HG03571 (cell line): ENCODE measurements at regions not wholly inside any gene's neighbourhood (a gene's known extent, or its start where the extent isn't known, plus 50 kb on each side); places are given as distances from the start of the nearest gene placed in this dataset.

Experiments
- ATAC-seq: cut with Tn5 transposase; IDR thresholded peaks from one replicate; pipeline ENCODE4 v1.9.1; 2021; ENCODE audit not compliant: unreplicated experiment

GRCh38 chr2:455015-455705 is 167.3 kb upstream of the ALKAL2 start:
- no peak for ATAC-seq

DNA sequence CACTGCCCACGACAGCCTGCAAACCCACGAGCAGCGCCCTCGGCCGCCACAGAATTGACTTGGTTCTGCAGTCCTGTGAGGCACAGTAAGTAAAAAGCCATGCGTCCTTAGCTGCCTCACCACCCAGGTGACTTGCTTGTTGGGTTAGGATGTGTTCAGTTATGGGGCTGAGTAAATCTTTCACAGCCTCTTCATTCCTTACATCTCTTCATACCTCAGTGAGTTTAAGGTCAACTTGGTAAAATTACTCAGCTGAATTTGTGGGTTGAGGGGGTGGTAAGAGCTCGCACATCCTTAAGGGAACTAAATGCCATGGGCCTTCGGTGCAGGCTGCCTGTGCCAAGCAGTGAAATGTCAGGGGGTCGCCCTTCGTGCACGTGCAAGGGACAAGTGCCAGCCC is 165.2 kb upstream of the ALKAL2 start:
- no peak for ATAC-seq

DNA sequence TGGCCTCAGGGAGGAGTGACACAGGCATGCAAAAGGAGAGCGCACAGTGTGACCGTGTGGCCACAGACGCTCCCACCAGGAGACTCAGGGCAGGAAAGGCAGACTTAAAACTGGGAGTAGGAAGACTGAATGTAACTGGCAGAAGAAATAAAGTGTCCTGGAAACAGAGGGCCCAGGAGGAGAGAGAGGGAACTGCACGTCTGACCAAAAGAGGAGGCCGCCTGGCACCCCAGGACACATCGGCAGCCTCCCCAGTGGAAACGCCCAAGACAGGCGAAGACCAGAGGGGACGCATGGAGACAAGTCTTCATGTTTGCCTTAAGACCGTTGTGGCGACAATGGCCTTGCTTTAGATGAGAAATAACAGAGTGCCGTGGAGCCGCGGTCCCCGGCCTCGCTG is 163.6 kb upstream of the ALKAL2 start:
- no peak for ATAC-seq

DNA sequence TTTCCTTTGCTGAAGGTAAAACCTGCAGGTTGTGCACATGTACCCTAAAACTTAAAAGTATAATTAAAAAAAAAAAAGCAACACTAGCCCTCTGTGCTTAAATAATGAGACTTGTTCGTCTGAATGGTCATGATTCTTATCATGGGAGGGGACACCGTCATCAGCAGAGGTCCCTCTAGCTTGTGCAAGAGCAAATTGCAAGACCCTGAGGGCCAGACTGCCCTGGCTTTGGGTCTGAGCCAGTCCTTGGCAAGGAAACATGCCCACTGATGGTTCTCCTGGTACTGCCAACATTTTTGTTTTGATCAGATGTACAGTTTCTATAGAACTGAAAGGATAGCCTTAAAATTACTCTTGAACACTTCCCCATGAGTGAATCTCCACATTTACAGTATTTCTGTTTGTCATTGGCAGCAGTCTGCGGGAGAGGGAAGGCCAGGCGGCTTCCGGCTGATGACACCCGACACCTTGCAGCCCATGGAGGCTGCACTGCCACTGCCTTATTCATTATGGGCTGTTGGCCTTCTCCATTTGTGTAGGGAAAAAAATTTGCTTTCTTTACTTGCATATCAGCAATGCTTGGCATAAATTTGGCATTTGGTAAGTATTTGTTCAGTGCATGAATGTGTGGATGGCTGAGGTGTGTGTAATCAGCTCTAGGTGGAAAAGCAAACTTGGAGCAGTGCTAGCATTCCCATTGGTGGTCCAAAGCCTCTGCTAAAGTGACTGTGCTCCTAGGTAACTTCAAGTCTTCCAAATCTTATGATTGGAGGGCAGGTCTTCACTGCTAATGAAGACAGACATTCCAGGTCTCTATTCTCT is 161.6 kb upstream of the ALKAL2 start:
- no peak for ATAC-seq

DNA sequence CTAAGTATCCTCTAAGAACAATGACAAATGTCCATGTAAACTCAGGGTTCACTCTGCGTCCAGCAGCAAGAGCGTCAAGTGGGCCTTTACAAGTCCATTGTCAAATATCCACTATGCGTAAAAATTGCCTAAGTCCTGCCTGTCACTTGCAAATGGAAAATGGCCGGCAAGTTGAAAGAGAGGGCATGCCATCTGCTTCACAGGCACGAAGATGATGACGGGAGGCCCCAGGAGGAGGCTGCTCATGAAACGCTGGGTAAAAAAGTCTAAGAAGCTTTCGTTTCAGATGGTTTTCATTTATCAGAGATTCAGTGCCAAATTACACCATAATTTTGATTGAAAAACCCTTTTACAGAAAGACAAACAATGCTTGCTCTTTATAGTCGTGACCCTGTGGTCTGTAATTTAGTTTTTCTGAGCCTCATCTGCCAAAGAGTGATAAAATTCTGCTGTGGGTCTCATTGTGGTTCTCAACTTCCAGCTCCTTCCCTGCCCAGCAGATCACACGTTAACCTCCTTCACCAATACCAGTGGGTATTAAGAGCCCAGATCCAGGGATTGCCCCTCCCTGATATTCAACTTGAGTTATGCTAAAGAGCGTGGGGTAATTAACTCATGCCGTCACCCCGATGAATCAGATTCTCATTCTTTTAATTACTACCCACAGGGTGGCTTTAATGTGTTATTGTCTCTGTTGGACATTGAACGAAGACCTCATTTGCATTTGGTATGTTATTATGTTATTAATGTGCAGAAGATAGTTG is 160.2 kb upstream of the ALKAL2 start:
- ATAC-seq, result no peak

- no peak for ATAC-seq
Measured at GRCh38 chr2:446963-447530, 159.2 kb upstream of the ALKAL2 start.

DNA sequence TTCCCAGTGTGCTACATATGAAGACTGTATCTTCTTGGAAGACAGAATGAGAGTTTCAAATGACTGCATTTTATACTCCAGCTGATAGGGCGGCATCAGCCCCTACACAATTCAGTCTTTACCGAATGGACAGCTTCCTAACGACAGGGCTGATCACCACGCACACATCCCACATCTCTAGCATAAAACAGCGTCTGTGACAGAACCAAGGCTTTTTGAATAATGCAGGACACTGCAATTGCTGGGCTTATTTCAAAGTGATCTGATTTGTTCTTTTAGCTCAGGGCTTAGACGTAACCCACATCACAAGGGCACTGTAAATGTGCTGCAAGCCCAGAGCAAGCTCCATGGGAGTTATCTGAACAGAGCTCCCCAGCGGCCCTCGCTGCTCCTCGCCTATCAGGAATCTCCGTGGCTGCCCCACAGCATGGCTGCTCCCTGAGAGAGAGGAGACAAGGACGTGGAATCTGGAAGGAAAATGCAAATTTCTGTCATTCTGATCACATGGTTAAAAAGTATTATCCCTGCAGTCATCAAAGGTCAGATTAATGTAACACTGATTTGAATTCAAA is 158.5 kb upstream of the ALKAL2 start:
- ATAC-seq, result no peak

DNA sequence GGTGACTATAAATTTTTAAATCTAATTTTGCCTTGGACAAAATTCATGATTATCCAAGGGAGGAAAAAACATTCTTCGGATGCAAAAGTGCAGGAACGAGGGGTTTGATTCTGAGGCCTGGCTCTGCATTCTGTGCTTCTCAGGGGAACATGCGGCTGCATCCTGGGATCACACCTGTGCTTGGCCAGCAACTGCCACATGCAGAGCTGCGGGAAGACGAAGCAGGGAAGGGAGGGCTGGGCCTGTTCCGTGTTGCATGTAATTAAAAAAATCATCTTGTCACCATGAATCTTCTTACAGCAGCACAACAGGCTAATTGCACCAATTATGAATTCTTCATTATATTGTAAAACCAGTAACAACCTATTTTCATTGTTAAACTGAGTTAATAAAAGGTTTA is 158.0 kb upstream of the ALKAL2 start:
- no peak for ATAC-seq

GRCh38 chr2:444937-445884 is 157.3 kb upstream of the ALKAL2 start:
- ATAC-seq, result no peak

DNA sequence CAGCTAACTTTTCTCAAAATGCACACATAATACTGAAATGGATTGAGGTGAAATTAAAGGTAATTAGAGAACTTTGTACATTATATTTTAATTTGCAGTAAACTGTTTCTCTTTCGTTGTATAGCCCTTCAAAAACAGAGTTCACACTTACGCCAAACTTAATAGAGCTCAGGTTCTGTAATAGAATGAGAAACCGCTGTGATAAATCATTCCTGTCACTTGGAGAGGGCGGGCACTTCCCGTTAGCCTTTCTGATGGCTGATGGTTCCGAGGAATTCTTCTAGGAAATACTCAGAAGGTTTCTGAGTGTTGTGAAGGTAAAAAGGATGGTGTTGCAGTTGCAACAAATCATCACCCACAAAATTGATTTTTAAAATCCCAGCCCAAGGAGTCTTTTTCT is 155.8 kb upstream of the ALKAL2 start:
- ATAC-seq, result no peak

- ATAC-seq, result no peak
Measured at GRCh38 chr2:443216-443615, 155.3 kb upstream of the ALKAL2 start.

DNA sequence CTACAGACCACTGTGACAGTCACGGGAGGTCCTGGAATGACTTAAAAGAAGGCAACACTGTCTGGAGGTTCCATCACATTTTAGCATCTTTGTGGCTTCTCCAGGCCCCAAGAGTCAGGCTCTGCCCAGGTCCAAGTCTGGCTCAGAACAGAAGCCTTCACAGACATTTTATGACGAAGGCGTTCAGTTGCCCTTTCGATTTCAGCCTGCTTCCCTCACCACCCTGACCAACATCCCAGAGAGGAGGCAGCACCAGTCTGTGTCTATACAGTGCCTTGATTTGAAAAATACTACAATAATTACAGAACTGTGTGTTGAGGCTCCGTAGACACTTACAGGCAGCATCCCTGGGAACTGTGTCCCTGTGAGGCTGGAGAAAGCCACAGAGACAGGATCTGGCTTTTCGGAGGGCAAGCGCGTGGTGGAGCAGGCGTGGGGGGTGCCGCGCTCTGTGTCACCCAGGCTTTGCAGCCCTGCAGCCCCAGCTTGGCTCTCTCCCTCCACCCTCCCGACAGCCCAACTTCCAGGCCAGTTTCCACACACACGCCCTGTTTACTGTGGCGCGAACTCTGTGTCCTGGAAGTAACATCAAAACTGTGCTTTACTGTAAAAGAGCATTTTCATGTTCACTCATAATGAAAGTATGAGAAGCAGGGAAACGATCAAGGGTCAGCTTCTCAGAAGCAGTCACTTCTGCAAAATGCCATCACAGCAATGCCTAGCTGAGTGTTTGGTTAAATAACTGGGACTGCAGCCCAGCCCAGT is 153.5 kb upstream of the ALKAL2 start:
- ATAC-seq, result no peak

- ATAC-seq, result no peak
Measured at GRCh38 chr2:440403-440740, 152.5 kb upstream of the ALKAL2 start.

DNA sequence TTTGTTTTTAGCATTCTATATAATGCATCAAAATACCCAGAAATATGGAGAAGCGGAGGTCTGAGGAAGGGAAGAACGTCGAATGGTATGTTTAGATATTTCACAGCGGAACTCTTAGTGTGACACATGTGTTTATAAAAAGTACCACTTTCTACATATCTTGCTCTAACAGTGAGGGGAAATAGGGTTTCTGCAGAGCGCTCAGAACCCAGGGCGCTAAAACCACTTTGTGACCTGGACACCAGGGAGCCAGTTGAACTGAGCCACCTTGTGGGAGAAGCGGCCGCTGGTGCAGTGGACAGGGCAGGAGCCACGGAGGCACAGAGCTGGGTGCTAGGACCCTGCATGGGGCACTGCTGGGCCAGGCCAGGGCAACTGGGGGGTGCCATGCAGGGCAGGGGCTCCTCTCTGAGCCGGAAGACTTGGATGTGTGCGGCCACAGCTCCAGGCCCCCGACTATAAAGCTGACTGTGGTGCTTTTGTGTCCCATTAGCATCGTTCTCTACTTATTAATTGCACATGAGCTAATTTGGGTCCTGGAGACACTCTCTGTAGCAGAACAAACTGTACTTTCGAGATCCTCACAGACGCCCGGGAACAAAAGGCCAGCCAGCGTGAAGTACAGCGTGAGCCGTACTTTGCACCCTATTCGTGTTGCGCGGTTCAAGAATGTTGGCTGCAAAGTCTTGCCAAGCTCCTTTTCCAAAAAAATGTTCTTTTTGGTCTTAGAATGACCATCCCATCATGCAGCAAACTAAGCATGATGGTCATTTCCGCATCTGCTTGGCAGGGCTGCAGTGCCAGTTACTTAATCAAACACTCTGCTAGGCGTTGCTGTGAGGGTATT is 151.9 kb upstream of the ALKAL2 start:
- no peak for ATAC-seq

DNA sequence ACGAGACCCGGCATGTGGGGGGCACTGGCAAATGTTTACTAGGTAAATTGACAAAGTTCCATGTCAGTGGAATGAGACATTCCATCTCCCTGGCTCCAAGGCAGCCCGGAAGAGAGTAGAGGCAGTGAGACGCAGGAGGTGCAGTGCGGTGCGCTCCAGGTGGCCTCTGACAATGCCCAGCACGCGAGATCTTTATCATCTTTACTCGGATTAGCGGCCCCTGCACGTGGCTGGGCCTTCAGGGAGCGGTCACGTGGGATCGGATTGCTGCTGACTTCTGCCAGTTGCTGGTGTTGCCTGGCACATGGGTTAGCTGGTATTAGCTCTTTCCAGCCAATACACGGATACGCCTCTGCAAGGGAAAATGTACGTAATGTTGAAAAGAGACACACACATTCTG is 151.2 kb upstream of the ALKAL2 start:
- ATAC-seq, result no peak

DNA sequence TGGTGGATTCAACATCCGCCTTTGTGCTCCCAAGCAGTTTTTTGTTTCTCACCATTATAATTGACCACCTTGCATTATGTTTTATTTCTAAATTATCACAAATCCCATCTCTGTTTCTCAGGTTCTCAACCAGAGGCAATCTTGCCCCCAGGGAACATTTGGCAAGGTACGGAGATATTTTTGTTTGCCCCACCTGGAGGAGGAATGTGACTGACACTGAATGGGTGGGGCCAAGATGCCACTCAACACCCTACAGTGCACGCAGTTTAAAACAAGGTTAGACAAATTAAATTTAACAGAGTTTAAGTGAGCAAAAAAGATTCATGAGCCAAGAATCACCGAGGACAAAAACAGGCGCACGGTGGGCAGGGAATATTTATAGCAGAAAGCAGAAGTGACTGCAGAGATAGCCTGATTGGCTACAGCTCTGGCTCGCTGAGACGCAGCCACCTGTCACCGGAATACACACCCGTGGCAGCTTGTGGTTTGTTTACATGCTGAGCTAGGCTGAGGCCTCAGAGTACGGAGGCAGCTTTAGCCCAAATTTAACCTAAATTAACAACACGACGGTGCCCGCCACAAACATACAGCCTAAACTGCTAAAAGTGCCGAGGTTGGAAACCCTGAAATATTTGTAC is 150.0 kb upstream of the ALKAL2 start:
- ATAC-seq, result peak; percentile 93

DNA sequence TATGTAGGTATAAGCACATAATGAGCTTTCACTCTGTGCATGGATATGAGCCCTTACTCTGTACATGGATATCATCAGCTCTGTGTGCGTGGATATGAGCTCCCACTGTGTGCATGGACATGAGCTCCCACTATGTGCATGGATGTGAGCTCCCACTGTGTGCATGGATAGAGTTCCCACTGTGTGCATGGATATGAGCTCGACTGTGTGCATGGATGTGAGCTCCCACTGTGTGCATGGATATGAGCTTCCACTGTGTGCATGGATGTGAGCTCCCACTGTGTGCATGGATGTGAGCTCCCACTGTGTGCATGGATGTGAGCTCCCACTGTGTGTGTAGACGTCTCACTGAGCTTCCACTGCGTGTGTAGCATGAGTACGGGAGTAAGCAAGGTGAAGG is 149.3 kb upstream of the ALKAL2 start:
- ATAC-seq, result no peak

DNA sequence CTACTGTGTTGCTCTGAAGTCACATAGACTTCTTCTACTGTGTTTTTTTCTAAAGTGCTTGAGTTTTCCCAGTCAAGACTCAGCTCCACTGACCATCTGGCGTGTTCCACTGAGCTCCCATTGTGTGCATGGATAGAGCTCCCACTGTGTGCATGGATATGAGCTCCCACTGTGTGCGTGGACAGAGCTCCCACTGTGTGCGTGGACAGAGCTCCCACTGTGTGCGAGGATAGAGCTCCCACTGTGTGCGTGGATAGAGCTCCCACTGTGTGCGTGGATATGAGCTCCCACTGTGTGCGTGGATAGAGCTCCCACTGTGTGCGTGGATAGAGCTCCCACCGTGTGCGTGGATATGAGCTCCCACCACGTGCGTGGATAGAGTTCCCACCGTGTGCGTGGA is 148.3 kb upstream of the ALKAL2 start:
- no peak for ATAC-seq
